ENCODE measurements at regions not wholly inside any gene's neighbourhood (a gene's known extent, or its start where the extent isn't known, plus 50 kb on each side); places are given as distances from the start of the nearest gene placed in this dataset.

DNA sequence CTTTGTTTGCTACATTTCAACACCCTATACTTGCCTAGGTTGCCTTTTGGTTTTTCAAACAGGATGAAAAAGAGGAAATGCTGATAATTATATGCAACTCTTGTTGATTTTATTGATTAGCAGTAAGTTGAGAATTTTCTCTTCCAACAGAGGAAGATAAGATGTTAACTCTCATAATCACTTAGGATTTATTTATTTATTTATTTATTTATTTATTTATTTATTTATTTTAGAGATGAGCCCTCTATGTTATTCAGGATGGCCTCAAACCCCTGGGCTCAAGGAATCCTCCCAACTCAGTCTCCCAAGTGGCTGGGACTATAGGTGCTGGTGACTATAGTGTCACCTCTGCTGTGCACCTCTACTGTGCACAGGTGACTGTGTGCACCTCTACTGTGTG lies 111.4 kb upstream of the GLS start:
- Mint-ChIP-seq H3K9me3 (no peaks in the 10 kb centered on the region), H3K27me3 (no peaks in the 10 kb centered on the region), H3K36me3 (no peaks in the 10 kb centered on the region), H3K27ac (no peak overlapping the region), H3K4me1 (peaks cover 48% of the 10 kb centered on the region), H3K4me3 (no peak overlapping the region)

DNA sequence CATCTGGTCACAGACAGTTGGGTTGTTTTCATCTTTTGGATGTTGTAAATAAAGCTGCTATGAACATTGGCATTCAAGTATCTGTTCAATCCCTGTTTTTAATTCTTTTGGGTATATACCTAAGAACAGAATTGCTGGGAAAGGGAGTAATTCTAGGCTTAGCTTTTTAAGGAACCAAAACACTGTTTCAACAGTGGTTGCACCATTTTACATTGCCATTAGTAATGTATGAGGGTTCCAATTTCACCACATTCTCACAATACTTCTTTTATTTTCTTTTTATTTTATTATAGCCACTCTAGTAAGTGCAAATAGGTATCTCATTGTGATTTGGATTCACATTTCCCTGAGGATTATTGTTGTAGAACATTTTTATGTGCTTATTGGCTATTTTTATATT lies 108.9 kb upstream of the GLS start:
- Mint-ChIP-seq H3K4me1 (peaks cover 24% of the 10 kb centered on the region), H3K9me3 (peaks cover 5% of the 10 kb centered on the region), H3K36me3 (no peaks in the 10 kb centered on the region), H3K27me3 (no peaks in the 10 kb centered on the region), H3K4me3 (no peak overlapping the region), H3K27ac (no peak overlapping the region)

DNA sequence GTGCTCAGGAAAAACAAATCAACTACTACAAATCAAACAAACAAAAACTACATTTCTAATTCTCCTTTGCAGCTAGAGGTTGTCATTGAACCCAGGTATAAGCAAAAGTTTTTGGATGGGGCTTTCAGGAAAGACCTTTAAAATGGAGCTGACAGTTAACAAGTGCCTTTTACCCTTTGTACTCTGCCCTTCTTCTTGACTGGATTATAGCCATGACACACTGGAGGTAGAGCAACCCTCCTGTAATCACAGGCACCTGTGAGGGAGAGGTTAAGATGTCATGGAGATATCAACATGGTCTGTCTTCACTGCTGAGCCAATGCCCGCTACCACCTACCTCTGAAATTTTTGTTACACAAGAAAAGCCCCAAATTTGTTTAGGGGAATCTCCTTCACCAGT lies 100.0 kb upstream of the GLS start:
- no peaks in the 10 kb centered on the region for H3K27me3 Mint-ChIP-seq
- H3K4me1 Mint-ChIP-seq, result peaks cover 32% of the 10 kb centered on the region
- no peaks in the 10 kb centered on the region for H3K9me3 Mint-ChIP-seq
- no peak overlapping the region for H3K4me3 Mint-ChIP-seq
- H3K27ac Mint-ChIP-seq, result no peak overlapping the region
- H3K36me3 Mint-ChIP-seq, result no peaks in the 10 kb centered on the region

DNA sequence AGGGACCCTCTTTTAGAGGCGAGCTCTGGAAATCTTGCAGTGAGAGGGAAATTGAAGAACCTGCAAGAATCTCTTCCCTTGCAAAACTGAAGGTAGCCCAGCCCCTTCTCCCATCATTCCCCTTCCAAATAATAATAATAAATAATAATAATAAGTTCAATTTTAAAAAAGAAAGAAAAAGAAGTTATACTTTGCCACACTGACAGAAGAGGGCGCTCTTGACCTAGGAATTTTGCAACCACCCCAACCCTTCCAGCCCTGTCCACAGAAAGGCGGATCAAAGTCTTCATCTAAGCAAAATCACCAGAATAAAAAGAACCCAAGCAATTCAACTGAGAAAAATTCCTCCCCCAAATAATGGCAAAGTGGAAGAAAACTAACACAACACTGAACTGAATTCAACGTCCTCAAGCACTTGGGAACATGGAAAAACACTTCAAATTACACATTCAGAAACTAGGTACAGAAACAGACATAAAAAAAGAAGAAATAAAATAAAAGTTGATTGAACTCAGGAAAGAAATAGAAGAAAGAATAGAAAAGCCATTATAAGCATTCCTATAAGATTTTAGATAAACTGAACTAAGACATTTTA lies 98.9 kb upstream of the GLS start:
- no peaks in the 10 kb centered on the region for H3K9me3 Mint-ChIP-seq
- H3K27ac Mint-ChIP-seq, result peak overlapping the region; percentile 53

DNA sequence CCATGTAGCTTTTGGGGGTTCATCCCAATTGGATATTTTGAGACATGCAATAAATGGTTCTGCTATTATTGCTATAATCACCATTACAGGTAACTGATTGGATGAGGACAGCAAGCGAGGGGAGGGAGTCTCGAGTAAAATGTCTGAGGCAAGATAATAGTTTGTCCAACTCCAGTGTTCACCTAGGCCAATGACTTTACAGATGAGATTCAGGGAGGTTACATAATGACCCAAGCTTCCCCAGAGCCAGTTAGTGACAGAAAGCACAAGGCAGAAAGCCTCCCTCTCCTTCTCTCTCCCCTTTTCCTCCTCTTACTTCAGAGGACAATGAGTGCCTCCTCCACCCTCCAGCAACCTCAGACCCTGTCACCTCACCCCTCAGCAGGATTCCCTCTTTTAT lies 98.4 kb upstream of the GLS start:
- H3K27ac Mint-ChIP-seq, result no peak overlapping the region
- H3K9me3 Mint-ChIP-seq, result no peaks in the 10 kb centered on the region
- H3K4me1 Mint-ChIP-seq, result peaks cover 40% of the 10 kb centered on the region
- no peaks in the 10 kb centered on the region for H3K27me3 Mint-ChIP-seq
- no peaks in the 10 kb centered on the region for H3K36me3 Mint-ChIP-seq
- H3K4me3 Mint-ChIP-seq, result no peak overlapping the region

More for the DNA sequence above, 98.9 kb upstream of the GLS start:
- H3K36me3 Mint-ChIP-seq, result no peaks in the 10 kb centered on the region
- H3K27me3 Mint-ChIP-seq, result no peaks in the 10 kb centered on the region
- H3K4me3 Mint-ChIP-seq, result peak overlapping the region; percentile 2
- H3K4me1 Mint-ChIP-seq, result peaks cover 39% of the 10 kb centered on the region

DNA sequence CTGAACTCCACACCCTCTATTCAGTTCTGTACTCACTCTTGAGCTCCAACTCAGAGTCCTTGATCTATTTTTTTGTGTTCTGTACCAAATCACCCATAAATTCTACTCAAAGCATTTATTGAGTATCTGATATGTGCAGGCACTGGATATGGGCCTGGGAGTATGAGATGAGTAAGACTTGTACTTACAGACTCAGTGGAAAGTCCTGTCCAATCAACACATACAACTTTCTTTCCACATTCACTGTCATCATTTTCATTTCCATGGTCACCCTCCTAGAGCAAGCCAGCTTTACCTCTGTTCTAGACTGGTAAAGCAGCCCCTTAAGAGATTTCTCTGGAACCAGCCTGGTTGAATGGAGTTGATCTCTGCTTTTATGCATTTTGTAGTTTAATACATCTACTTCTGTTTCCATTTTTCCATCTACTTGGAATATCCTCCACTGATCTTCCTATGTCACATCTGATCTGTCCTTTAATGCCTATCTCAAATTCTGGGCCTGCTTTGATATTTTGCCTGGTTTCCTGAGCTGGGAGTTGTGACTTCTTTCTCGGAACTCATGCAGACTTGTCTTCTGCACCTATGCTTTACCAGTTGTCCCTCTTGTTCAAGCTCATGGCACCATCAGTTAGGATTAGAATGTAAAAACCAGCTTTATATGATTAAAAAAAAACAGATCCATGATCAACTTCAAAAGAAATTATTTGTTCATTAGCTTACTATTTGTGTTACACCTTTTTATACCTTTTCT lies 96.9 kb upstream of the GLS start:
- Mint-ChIP-seq H3K4me3 (no peak overlapping the region), H3K27ac (no peak overlapping the region), H3K4me1 (peaks cover 40% of the 10 kb centered on the region), H3K9me3 (no peaks in the 10 kb centered on the region), H3K36me3 (no peaks in the 10 kb centered on the region), H3K27me3 (no peaks in the 10 kb centered on the region)

DNA sequence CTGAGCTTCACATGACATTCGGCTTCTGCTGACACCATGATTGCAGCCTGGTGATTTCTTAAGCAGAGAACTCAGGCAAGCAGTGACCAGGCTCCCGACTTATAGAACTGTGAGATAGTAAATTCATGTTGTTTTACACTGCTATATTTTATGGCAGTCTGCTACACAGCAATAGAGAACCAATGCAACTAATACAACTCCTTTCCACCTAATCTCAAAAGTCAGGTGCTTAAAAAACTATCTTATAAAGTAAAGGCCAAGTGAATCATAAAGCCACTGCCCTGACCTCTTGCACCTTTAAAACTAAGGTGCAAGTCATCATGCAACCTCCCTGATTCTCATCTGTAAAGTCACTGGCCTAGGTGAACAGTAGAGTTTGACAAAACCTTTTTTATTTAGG lies 95.3 kb upstream of the GLS start:
- H3K9me3 Mint-ChIP-seq, result no peaks in the 10 kb centered on the region
- H3K4me1 Mint-ChIP-seq, result peaks cover 54% of the 10 kb centered on the region
- H3K4me3 Mint-ChIP-seq, result no peak overlapping the region
- H3K27me3 Mint-ChIP-seq, result no peaks in the 10 kb centered on the region
- no peaks in the 10 kb centered on the region for H3K36me3 Mint-ChIP-seq
- peak overlapping the region; percentile 30 for H3K27ac Mint-ChIP-seq

DNA sequence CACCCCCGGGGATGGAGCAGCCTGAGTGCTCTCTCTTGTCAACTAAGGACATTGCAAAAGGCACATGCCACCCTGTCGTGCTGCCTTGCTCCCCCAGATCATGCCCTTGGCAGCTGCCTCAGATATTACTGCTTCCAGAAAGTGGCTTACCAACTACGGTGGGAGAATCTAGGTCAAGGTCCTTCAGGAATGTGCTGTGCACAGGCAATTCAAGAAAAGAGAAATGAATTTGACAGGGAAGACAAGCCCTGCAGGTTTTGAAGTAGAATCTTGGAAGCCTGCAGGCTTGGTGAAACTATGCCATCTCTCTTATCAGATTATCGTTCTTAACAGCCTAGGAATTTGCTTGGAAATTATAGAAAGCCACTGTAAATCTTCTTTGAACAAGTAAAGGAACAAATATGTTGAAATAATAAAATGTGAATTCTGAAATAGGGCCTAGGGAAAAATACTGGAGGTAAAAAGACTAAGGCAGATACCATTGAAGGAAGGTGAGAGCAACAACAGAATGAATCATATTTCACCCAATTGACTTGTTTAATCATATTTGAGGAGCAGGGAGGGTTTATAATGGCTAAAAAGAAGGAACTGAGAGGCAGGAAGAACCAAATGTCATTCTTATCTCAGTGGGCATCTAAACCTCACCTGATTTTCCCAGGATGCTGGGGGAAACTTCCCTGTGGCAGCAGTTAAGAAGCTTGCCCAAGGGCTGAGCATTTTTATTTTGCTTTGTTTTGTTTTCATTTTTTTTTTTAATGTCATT lies 94.0 kb upstream of the GLS start:
- no peaks in the 10 kb centered on the region for H3K27me3 Mint-ChIP-seq
- H3K4me1 Mint-ChIP-seq, result peaks cover 60% of the 10 kb centered on the region
- no peak overlapping the region for H3K4me3 Mint-ChIP-seq
- no peaks in the 10 kb centered on the region for H3K9me3 Mint-ChIP-seq
- H3K27ac Mint-ChIP-seq, result no peak overlapping the region
- H3K36me3 Mint-ChIP-seq, result no peaks in the 10 kb centered on the region

DNA sequence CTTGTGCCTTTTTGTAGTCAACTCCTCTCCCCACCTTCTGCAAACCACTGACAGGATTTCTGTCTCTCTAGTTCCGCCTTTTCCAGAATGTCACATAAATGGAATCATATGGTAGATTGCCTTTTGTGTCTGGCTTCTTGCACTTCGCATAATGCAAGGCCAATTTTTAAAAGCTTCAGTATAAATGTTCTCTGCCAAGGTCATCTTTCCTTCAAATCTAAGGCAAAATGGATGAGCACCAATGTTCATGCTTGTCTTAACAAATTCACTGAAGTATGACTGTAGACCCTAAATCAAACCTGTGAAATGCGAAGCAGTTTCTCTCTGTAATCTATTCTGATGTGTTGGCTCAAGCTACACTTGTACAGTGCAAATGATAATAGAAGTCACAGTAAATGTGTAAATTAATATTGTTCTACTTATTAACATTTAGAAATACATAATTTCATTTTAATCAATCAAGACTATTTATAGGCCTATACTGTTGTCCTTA lies 92.8 kb upstream of the GLS start:
- H3K36me3 Mint-ChIP-seq, result no peaks in the 10 kb centered on the region
- H3K4me1 Mint-ChIP-seq, result peaks cover 59% of the 10 kb centered on the region
- no peak overlapping the region for H3K4me3 Mint-ChIP-seq
- no peaks in the 10 kb centered on the region for H3K9me3 Mint-ChIP-seq
- no peaks in the 10 kb centered on the region for H3K27me3 Mint-ChIP-seq
- H3K27ac Mint-ChIP-seq, result no peak overlapping the region

DNA sequence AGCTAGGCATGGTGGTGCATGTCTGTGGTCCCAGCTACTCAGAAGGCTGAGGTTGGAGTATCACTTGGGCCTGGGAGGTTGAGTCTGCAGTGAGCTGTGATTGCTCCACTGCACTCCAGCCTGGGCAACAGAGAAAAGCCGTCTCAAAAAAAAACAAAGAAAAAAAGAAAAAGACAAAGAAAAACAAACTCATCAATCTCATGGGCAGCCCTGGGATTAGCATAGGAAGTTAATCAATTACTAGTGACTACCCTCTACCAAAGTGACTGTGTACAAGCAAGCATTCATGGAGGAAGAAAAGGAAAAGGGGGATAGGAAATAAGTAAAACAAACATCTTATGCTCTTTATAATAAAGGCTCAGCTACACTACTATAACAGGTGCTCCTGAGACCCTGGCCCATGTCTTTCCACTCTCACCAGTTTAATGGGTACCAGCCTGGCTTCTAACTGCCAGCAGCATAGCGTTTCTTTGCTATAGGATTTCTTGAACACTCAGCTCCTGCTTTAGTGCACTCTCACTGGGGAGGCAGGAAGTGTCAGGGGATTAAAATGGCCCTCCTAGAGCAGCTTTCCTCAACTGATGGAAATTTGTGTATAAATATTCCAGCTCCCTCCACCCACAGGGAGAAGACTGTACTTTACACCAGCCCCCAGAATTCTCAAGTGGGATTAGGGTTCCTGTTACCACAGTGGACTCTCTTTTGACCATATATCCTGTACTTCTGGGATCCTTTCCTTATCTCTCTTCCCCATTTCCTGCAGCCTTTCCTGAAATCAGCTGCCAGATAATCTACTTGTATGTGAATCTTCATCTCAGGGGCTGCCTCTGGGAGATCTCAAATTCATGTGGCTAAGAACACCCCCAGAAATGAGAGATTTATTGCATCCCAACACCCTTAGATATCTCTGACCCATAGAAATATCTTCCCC lies 91.3 kb upstream of the GLS start:
- no peaks in the 10 kb centered on the region for H3K27me3 Mint-ChIP-seq
- no peaks in the 10 kb centered on the region for H3K9me3 Mint-ChIP-seq
- peak overlapping the region; percentile 24 for H3K27ac Mint-ChIP-seq
- H3K36me3 Mint-ChIP-seq, result no peaks in the 10 kb centered on the region
- H3K4me3 Mint-ChIP-seq, result no peak overlapping the region
- peaks cover 63% of the 10 kb centered on the region for H3K4me1 Mint-ChIP-seq

DNA sequence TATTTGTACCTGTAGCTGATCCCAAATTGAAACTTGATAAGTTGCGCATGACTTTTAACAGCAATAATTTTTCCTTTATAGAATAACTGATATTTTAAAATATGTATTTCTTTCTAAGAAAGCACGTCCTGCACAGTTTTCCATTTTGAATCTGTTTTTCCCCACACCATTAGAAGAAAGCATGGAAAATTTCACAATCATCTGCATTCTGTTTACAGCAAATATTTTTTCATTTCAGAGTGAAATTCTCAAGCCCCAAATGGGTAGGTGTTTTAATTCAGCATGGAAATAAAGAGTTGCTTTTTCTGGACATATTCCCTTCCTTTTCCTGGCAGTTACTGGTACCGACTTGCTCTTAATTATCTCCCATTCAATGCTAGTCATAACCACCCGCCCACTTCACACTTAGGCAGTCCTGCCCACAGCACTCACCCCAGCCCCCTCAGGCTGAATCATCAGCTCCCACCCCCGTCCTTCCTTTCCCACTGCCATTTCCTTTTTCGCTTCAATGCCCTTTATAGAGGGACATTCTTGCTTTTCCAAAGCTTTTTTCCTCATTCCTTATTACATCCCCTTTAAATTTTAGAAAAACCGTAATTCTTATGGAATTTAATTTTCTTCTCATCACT lies 89.2 kb upstream of the GLS start:
- Mint-ChIP-seq H3K9me3 (no peaks in the 10 kb centered on the region), H3K27ac (peak overlapping the region; percentile 94), H3K4me1 (peaks cover 72% of the 10 kb centered on the region), H3K4me3 (peak overlapping the region; percentile 55), H3K36me3 (no peaks in the 10 kb centered on the region), H3K27me3 (no peaks in the 10 kb centered on the region)

DNA sequence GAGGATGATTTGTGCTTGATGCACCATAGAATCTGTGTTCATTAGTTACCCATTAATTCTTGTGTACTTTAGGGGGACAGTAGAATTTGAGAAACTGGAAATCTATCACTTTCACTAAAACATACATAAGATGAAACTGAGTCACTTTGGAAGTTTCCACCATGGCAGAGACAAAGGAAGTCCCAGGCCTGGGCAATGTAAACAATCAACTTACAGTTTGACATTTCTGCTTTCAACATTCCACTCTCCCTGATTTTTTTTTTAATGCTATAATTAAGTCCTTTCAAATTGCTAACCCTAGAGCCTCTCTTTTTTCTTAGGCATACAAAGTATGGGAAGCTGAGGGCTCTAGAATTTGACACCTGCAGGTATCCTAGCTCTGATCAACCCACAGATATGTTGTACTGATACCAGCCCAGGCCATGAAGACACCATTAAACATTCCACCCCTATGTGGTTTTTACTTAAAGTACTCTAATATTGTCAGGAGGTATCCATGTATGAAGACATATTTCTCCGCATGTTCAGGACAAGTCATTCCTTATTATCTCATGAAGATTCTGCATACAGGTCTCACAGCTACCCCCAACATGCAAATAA lies 88.5 kb upstream of the GLS start:
- peaks cover 68% of the 10 kb centered on the region for H3K4me1 Mint-ChIP-seq

DNA sequence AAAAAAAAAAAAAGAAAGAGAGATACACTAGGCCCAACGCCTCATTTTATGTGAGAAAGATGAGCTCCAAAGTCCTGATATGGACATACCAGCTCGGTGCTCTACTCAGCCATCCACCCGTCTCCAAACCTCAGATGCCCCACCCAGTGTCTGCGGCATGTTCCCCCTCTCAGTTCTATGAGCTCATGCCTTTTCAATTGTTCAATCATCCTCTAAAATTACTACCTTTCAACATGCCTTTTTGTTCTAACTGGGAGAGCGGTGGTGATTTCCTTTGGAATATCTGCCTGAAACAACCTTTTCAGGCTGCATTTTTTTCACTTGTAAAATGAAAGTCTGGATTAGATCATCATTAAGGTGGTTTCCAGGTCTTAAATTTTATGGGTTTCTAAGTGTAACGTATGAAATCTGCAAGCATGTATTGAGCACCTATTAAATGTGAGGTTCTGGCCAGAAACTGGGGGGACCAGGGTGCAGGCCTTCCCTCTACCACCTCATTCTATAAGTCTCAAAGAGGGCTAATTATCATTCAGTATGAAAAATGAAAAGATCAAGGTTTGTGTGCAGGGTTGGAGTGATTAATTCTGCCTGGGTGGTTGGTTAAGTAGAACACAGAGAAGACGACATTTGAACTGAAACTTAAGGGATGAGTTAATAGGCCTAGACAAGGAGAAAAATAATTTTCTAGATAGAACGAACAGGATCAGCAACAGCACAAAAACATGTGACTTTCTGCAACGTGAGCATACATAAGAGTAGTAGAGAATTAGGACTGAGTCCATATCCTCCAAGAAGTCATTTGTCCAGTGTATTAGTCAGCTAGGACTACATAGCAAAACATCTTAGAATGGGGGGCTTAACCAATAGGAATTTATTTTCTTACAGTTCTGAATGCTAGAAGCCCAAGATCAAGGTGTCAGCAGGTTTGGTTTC lies 87.4 kb upstream of the GLS start:
- Mint-ChIP-seq H3K9me3 (no peaks in the 10 kb centered on the region), H3K4me1 (peaks cover 68% of the 10 kb centered on the region), H3K36me3 (no peaks in the 10 kb centered on the region), H3K27ac (peak overlapping the region; percentile 94), H3K27me3 (no peaks in the 10 kb centered on the region), H3K4me3 (peak overlapping the region; percentile 40)

More for the DNA sequence above, 88.5 kb upstream of the GLS start:
- Mint-ChIP-seq H3K9me3 (no peaks in the 10 kb centered on the region), H3K27me3 (no peaks in the 10 kb centered on the region), H3K36me3 (no peaks in the 10 kb centered on the region), H3K27ac (peak overlapping the region; percentile 94), H3K4me3 (peak overlapping the region; percentile 55)

DNA sequence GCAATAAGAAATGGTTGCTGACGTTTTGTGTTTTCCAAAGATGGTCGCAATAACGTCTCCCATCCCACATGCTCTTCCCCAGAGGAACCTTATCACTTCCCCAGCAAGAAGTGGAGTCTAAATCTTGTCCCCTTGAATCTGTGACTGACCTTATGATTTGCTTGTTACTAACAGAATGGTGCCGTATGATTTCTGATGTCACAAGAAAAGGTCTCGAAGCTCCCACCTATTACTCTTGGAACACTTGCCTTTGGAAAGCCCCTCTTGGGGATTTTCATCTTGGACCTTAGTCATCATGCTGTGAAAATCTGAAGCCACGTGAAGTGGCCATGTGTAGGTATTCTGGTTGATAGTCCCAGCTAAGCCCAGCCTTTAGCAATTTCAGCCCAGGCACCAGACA lies 86.2 kb upstream of the GLS start:
- H3K36me3 Mint-ChIP-seq, result no peaks in the 10 kb centered on the region
- H3K27me3 Mint-ChIP-seq, result no peaks in the 10 kb centered on the region
- peak overlapping the region; percentile 43 for H3K4me3 Mint-ChIP-seq
- peak overlapping the region; percentile 94 for H3K27ac Mint-ChIP-seq
- no peaks in the 10 kb centered on the region for H3K9me3 Mint-ChIP-seq
- H3K4me1 Mint-ChIP-seq, result peaks cover 64% of the 10 kb centered on the region

All from activated naive CD4-positive, alpha-beta T cell treated with anti-CD3 and anti-CD28 coated beads, Interleukin-2, amount 50 U/mL, for 24 hours (primary cell).